ENCODE measurements at regions not wholly inside any gene's neighbourhood (a gene's known extent, or its start where the extent isn't known, plus 50 kb on each side); places are given as distances from the start of the nearest gene placed in this dataset.
A peak's percentile ranks its signal among the peaks of the same experiment; 100 is the strongest.

DNA sequence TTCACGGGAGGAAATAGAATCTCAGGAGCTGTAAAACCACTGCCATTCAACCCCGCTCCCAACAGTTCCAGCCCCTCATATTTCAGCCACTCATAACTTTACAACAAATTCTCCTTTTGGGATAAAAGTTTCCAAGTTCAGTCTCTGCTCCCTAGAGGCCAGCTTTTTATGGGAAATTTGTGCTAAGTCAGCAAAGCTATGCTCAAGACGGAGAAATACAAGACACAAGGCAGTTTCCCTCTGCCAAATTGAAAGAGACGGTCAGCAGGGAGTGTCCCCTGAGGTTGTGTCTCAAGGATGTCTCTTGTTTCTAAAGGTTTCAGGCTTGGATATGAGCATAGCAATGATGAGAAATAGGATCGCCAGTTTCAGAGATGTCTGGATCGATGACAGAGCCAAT lies 608.6 kb downstream of the CCDC171 start:
- DNase-seq: no peak

DNA sequence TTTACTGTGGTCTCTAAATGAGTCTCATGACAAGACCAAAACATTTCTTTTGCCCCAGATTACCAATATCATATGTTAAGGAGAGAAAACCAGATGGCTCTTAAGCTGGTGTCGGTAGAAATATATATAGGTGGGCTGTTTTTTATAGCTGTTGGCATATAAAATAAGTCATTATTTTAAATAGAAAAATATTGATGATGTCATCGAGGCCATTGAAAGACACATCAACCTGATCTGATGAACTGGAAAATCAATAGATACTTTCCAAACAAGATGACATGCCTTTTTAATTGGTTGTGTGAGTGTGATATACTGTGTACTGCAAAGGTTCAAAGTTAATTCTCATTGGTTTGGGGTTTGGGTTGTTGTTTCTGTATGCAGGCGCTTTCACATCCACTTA lies 617.3 kb downstream of the CCDC171 start:
- DNase-seq: no peak

DNA sequence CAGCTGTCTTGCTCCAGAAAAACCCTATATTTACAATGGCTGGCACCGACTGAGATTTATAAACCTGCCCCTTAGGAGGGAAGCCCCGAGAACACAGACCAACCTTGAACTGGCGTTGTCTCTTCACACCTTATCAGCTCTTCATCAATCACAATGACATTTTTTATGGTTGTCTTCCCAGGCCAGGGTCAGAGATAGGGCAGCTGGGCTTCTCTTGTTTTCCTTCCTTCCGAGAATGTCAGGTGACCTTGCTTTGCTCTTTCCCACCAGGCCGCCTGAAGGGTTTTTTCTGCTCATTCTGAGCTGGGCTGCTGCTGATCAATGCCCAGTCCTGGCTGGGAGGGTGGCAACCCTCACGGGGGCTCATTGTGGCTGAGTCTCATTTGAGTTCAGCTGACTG lies 619.1 kb downstream of the CCDC171 start:
- DNase-seq: no peak

DNA sequence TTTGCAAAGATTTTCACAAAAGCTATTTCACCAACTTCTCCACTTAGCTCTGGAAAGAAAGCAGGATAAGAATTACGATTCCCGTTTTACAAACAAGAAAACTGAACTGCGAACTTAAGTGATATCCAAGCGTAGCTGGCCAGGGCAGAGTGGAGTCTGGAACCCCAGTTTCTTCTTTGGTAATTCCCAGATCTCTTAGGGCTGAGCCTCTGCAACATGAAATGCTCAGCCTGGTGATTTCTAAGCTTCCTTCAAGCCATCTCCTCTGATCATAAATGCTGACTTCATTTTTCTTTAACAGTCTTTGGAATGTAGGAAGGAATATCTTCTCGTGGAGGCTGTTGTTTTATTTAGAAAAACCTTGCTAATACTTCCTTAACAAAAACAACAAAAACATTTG lies 620.0 kb downstream of the CCDC171 start:
- DNase-seq: no peak

DNA sequence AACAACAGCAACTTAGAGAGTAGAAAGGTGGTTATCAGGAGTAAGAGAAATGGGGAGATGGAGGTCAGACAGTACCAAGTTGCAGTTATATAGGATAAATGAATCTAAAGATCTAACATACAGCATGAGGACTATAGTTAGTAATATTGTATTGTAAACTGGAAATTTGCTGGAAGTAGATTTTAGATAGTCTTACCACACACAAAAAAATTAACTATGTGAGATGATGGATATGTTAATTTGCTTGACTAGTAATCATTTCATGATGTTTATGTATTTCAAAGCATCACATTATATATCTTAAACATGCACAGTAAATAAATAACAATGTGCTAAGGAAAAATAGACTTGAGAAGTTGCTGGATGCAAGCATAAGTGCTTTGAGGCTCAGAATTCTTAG lies 622.1 kb downstream of the CCDC171 start:
- DNase-seq: no peak

DNA sequence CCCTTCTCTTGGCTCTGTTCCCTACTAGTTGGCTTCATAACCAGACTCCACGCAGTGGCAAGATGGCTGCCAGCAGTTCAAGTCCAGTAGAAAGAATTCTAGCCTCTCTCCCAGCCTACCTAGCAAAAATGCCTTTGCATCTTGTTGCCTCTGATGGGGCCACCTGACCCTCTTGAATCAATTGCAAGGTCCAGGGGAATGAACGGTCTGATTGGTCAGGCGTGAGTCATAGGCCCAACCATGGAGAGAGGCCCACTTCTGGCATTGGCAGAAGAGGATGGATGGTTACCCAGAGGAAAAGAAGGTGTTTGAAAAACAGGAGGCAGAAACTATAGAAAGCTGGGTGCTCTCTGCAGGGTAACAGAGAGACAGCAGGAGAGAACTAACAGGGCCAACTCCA lies 622.6 kb downstream of the CCDC171 start:
- DNase-seq: no peak

DNA sequence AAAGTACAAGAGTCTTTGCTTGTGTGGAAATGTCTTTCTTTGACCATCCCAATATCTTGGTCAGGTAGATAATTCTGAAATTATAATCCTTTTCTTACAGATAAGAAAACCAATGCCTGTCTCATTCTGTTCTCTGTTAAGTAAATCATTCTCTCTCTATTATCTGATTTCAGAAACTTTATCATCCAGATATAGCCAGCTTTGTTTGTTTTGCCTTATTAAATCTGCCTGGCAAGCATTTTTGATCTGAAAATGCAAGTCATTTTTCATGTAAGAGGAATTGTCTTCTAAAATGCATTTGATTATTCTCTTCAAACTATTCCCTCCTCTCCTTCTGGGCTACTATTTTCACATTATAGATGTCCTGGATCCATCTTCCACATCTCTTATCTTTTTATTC lies 625.5 kb downstream of the CCDC171 start:
- DNase-seq: no peak

DNA sequence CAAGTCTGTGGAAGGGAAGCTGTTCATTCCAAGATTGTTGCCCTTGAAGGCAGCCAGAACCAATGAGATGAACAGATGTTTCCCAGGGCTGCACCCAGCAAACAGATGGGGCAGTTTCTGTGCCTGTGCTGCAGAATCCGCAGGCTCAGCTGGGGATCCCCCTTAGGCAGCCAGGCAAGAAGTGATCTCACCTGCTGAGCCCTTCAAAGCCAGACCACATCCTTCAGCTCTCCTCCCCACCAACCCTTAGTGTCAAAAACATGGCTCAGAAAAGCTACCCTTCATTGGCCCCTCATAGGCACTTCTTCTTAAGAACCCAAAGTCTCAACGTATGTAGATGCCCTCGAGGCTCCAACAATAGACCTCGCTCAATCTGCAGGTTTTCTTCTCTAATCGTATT lies 626.7 kb downstream of the CCDC171 start:
- DNase-seq: no peak

DNA sequence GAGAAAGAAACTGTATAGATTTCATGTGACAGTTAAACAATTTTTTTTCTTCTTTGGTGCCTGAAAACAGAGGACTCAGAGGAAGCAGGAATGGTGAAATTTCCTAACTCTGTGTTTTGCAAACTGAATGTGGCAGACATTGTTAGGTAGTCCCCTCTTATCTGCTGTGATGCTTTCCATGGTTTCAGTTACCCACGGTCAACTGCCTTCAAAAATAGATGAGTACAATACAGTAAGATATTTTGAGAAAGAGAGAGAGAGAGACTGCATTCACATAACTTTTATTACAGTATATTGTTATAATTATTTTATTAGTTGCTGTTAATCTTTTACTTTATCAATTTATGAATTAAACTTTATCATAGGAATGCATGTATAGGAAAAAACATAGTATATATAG lies 627.2 kb downstream of the CCDC171 start:
- no peak for DNase-seq

DNA sequence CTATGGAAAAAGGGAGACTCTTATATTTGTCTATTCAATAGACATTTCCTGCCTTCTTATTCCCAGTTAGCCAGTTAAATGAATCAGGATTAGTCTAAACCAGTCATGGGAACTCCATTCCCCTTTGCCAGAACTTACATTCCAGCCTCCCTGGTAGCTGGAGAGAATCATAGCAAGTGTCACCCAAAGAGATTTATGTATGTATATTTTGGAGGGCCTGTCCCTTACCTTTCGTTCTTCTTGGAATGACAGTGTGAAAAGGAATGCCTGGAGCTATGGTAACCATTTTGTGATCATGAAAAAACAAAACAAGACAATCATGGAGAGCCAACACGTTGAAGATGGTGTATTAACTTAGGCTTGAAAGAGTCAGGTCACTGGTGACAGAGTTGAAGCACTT lies 627.7 kb downstream of the CCDC171 start:
- DNase-seq: no peak

DNA sequence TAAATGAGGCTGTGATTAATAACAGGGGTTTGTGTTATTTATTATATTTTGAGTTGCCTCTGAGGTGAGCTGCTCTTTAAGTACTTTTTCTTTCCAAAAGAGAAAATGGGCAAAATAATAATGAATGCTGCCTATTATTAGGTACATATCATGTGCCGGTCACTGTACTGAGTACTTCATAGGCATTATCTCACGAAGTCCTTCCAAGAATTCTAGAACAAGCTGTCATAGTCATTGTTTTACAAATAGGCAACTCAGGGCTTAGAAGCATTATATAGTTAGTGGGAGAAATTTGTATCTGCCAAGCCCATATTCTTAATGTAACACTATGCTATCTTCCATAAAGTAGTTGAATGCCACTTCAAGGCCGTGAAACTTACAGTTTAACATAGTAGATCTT lies 628.7 kb downstream of the CCDC171 start:
- no peak for DNase-seq

DNA sequence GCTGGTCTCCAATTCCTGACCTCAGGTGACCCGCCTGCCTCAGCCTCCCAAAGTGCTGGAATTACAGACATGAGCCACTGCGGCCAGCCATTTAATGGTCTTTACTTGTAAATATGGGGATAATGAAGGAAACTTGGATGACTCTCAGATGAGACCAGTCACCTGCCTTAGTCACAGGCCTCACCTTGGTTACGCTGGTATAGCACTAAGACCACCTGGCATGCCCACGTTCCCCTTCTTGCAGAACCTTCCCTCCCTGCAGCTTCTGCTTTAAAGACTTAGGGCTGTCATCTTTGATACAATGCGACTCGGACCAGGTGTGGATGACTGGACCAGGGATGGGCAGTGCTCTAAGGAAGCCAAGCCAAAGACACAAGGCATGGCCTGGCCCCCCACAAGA lies 629.9 kb downstream of the CCDC171 start:
- DNase-seq: no peak

DNA sequence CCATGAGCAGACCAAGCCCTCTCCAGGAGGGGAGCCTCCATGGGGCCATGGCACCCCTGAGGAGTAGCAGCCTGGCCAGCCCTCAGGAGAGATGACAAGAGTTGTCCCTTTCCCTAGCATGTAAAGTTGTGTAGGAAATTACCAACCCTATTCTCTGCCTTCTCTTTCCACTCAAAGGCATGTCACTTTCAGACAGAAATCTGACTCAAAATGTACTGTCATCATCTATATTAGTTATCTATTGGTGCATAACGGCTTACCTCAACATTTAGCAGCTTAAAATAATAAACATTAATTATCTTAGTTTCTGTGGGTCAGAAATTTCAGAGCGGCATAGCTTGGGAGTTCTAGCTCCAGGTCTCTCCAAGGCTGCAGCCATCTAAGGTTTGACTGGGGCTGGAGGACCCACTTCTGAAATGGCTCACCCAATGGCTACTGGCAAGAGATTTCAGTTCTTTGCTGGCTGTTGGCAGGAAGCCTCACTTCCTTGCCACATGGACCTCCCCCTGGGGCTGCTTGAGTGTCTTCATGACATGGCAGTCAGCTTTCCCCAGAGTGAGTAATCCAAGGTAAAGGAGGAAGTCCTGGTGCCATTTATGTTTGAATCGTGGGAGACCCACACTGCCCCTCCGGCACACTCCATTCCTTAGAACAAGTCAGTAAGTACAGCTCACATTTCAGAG lies 632.3 kb downstream of the CCDC171 start:
- no peak for DNase-seq

DNA sequence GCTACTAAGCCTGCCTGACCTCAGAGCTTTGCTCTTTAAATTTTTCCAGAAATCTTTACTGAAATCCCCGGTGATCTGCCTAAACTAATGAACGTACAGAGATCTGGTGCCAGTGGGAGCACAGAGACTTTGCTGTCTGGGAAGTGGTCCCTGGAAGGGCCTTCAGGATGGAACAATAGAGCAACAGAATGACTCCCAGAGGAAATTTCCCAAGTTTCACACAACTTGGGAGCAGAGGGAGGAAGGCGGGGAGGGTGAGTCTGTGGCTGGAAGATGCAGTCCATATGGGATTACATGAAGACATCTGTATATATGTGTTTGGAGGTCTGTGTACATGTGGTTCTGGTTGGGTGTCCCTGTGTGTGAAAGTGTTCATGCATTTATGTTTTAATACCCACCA lies 638.3 kb downstream of the CCDC171 start:
- DNase-seq: no peak

DNA sequence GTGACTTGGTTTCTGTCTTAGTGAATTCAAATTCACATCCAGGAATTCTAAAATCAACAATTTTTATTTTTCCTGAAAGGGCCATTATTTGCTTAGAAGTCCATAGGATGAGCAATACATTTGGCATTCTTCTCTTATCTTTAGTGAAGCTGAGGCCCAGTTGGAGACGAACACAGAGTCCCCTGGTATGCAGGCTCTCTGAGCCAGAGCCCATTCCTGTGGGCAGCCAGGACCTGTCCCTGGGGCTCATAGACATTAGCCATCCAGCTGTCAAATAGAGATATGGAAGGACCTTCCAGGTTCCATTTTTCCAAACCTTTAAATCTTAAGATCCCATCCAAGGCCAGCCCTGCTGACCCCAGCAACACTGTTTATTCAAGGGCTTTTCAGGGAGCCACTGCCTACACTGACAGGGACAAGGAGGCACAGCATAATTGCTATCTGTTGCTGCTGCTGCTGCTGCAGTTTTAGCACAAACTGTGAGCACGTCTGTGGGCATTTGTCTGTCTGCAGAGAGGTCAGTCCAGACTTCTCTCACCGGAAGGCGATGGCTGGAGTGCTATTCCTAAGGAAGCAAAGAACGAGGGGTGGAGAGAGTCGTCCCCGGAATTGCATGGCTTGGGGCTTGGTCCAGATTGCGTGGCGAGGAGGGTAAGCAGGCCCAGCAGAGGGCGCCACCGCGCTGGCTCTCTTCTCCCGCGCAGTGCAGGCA lies 639.0 kb downstream of the CCDC171 start:
- DNase-seq: peak; percentile 31 to 40

DNA sequence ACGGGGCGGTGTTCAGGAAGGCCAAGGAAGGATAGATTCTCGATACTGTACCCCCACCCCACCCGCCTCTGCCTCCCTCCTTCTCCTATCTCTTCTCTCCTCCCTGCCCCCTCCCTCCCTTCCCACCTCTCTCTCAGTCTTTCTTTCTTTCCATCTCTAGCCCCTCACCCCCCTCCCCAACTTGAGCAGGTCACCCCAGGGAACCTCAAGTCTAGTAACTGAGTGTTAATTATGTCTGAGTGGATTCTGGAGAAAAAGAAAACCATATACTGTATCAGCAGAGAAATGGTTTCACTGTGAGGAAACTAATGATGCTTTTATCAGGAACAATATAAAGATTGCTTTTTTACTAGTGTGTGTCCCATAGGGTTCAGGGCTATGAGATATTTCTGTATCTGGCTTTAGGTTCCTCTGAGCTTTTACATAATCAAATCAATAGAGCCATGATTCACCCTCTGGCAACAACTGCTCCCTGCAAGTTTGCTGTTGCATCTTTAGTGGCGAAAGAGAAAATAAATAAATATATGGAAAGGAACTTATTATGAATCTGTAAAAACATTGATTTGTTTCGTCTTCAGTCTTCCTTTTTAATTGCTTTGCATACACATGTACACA lies 639.7 kb downstream of the CCDC171 start:
- no peak for DNase-seq

DNA sequence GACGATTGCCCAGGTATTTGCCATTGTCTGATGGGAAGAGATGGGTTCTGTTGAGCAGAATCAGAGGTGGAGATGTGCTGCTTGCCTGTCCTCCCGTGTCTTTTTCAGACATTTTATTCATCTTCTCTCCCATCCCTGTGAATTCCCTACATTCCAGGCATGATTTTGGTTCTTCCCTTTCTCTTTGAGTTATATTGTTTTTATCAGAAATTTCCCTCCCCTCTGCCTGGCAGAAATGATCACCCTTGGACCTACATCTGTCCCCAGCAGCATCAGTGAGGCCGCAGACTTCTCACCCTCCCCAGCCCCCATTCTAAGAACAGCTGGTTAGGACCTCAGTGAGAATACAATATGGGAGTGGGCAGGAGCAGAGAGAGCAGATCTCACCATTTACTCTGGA lies 640.2 kb downstream of the CCDC171 start:
- DNase-seq: no peak

DNA sequence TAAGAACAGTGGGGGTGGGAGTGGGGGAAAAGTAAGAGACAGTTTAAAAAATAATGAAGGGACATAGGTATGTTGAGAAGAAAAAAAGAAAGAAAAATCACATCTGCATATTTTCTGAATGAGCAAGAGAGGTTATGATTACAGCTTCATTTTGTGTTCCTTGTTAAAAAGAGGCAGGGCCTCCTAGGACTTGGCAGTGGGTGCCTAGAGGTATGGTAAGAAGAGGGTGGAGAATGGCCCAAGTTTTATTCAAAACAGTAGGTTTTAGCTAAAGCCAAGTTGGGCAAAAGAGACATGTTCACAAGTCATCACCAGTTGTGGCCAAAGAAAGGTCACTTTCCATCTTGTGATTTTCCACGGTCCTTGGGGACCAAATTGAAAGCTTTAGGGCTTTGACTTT lies 643.4 kb downstream of the CCDC171 start:
- no peak for DNase-seq

DNA sequence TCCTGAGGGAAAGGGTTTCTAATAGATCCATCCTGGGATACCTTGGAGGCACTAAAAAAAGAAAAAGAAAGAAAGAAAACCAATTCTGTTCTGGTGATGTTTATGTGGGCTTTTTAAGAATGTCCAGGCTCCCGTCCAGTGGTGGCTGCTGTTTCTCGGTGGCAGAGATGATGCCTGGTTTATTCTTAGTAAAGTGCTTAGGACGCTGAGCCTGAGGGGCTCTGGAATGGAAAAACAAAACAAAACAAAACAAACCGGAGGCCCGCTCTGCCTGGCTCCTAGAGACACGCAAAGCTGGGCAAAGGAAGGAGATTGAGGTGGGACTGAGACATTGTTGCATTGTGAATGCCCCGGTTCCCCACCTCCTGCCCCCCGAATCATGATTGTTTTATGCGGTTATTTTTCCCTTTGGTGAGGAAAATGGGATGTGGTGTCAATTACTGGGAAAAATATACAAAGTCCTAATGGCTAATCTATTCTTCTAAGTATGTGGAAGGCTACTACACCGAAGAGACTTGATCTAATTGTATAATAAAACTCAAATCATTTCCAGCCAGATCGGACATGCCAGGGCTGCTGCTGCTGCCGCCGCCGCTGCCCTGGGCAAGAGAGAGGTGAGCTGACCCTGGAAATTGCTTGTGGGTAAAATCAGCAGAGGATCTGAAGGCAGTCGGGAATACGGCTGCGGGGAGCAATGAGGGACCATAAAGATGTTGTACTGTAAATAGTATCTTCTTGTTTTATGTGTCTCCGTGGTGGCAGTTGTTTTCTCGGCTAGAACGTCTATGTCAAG lies 644.9 kb downstream of the CCDC171 start:
- DNase-seq: no peak

DNA sequence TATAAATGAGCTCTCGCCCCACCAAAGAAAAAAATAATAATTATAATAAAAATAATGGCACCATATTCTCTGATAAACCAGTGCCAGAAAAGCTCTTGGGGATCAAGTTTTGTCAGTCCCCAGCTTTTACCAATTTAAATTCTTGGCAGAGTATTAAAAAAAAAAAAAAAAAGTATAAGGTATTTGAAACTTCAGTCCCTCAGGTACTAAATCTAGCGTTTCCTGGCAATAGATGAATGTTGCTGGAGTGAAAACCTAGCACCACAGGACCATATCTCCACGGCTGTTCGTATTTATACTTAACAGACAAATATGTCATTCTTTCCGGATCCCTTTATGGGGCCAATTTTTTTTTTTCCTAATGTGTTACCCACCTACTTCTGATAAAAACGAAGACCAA lies 646.2 kb downstream of the CCDC171 start:
- no peak for DNase-seq

DNA sequence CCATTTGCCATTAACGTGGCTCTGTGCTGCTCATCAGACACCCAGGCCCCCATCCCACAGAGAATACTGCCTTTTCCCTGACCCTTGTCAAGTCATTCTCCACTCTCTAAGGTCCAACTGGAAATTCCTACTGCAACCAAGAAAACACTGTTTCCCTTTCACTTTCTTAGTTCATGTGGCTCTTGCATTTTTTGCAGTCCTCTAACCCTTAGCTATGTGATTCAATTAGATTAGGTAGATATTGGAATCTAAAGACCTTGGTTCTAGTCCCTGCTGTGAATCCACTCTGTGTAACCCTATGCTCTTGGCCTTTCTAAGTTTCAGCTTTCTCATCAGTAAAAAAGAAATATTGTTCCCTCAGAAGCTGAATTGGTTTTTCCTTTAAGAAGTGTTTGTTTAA lies 649.4 kb downstream of the CCDC171 start:
- no peak for DNase-seq

DNA sequence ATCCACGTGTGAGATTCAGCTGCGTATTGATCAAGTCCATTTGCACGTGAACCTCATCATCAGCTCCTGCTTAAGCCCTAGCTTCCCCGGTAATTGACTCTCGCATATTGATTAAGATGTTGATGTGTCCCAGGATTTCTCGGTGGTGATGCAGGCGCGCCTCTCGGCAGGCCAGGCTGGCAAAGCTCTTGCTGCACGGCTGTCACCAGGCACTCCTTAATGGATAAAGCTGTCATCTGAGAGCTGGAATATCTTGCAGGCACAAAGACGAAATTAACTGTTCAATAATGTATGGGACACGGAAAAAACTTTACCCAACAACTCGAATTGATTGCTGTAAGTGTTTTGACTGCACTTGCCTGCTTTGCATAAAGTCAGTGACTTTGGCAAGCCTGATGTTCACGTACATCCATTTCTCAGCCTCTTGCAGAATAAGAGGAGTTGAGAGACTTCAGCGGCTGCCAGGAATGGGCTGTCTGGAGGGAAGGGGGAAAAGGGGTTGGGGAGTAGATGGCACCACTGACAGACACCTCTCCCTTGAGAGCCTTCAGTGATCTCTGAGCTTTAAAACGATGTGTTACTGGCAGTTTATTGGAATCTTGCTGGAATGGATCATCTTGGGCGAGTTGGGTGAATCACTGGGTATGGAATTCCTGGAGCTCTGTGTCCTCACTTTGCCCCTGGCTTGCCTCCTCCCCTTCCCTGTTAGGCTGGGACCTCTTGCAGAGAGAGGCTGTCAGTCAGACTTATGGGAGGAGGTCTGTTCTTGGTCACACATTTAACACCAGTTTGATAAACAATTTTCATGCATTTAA lies 650.3 kb downstream of the CCDC171 start:
- no peak for DNase-seq
